Panc1 (cell line): ENCODE measurements at regions not wholly inside any gene's neighbourhood (a gene's known extent, or its start where the extent isn't known, plus 50 kb on each side); places are given as distances from the start of the nearest gene placed in this dataset.

ENCODE experiments used
- TCF7L2 ChIP-seq: IDR thresholded peaks from 2 replicates; pipeline ENCODE4 v1.6.1; 2011; ENCODE audit warnings: mild to moderate bottlenecking, low read depth, low read length, inconsistent platforms
- TF ChIP-seq, protein P1 (sequence below): fragments of 450-650 bp; IDR thresholded peaks from 2 replicates; pipeline ENCODE4 v1.5.1; 2017; ENCODE audit warnings: mild to moderate bottlenecking

DNA sequence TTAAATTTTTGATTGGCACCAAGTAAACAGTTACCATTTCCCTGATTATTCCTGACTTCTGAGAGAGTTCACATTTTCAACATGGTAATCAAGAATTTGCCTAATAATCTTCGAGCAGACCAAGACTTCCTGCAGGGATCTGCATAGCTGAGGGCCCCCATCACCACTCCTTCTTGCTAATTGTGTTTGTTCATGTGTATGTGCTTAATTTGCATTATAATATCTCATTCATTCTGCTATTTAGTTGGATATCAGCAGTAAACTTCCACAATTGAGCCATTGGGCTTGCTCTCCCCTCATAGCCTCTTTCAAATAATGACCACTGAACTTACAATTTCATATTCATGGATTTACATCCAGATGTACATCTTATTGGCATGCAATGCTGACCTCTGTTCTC lies 292.5 kb downstream of the SPATA18 start:
- no peak for TF ChIP-seq TCF7L2
- TF ChIP-seq, protein P1, sequence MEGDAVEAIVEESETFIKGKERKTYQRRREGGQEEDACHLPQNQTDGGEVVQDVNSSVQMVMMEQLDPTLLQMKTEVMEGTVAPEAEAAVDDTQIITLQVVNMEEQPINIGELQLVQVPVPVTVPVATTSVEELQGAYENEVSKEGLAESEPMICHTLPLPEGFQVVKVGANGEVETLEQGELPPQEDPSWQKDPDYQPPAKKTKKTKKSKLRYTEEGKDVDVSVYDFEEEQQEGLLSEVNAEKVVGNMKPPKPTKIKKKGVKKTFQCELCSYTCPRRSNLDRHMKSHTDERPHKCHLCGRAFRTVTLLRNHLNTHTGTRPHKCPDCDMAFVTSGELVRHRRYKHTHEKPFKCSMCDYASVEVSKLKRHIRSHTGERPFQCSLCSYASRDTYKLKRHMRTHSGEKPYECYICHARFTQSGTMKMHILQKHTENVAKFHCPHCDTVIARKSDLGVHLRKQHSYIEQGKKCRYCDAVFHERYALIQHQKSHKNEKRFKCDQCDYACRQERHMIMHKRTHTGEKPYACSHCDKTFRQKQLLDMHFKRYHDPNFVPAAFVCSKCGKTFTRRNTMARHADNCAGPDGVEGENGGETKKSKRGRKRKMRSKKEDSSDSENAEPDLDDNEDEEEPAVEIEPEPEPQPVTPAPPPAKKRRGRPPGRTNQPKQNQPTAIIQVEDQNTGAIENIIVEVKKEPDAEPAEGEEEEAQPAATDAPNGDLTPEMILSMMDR: no peak
